Stimulated activated CD4-positive, alpha-beta T cell treated with anti-CD3 and anti-CD28 coated beads, TNF-alpha, amount 100 ng/mL, for 24 hours (primary cell): ENCODE measurements at regions not wholly inside any gene's neighbourhood (a gene's known extent, or its start where the extent isn't known, plus 50 kb on each side); places are given as distances from the start of the nearest gene placed in this dataset.
"Not testable (repeated sequence)": the region's sequence is repeated elsewhere in the genome, so short reads cannot be mapped to it uniquely, and the experiment has no call there.

Experiments used
- DNase-seq, 3 experiments: peaks; one replicate each; pipeline ENCODE4 v3.0.0-alpha.2; 2020; ENCODE audit warnings: low read depth in 3 of 3

DNA sequence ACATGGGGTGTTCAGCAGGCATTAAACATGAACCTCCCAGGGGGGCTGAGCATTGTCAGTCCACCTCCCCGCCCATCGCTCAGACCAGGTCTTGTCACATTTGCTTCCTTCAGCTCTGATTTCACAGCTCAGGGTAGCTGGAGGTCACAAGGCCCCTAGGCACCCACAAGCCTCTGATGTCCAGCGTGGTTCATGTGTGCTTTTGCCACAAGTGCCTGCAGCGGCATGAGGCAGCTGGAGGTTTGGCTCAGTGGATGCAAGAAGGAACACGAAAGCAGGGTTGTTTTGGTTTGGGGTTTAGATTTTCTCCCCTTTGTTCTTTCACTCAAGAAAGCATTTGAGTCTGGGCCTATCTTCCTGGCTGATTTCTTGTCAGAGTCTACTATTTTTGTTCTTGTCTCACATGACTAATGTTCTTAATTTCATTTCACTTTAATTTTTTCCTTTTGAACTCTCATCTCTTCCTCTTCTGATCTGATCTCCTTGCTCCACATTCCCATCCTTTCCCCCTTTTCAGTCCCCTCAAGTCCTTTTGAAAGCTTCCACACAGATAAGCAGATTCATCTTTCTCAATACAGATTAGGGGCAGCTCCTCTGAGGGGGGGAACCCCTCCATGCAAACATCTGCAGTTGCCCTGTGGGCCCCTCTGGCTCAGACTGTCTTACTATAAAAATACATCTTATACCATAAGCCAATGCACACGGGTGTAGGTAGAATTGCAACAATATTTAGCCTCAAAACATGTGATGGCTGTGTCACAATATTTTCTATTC, 68.1 kb upstream of the CEP85L start:
- no peak for DNase-seq

GRCh38 chr6:118718903-118719302, 67.5 kb upstream of the CEP85L start:
- no peak for DNase-seq

DNA sequence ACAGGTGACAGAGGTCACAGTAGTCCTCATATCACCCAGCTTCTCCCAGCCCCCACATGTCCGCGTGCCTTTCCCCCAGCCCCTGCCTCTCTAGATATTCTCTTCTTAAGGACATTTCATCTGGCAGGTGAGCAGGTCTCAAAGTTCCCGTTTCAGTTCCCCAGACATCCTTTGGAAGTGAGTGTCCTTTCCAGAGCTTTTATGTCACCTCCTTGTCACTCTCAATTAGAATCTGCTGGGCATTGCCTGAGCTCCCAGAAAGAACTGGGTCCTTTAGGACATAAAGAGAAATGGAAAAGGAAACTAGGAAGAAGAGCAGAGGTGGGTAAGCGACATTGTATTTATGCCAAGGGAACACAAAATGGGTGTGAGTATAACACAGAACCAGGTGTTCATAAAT, 66.9 kb upstream of the CEP85L start:
- DNase-seq = no peak

GRCh38 chr6:118717106-118717505, 65.7 kb upstream of the CEP85L start:
- DNase-seq = no peak

DNA sequence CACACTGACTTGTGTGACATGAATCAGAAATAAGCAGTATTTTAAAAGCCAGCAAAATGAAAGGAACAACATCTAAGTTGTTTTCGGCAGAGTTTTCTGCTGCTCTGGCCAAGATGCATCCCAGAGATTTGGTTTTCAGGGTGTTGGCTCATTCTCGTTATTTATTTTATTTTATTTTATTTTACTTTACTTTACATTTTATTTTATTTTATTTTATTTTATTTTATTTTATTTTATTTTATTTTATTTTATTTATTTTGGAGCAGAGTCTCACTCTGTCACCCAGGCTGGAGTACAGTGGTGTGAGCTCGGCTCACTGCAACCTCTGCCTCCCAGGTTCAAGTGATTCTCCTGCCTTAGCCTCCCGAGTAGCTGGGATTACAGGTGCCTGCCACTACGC, 64.5 kb upstream of the CEP85L start:
- DNase-seq = not testable (repeated sequence)

DNA sequence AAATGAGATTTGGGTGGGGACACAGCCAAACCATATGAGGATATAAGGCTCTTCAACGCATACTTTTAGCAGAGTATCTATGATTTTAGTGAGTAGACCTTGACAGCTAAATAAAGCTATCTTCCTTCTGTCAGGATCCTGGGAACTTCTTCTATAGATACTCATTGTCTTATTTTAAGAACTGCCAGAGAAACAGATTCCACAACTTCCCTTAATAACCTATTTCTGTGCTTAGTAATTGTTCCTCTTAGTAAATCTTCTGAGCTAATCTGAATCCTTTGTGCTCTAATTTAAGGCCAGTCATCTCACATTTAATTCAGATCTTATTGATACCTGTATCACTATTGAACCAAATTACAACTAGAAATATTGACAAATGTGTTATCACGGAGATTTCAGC, 64.0 kb upstream of the CEP85L start:
- DNase-seq = no peak

- no peak for DNase-seq
These were observed 63.4 kb upstream of the CEP85L start for GRCh38 chr6:118714756-118715155.

DNA sequence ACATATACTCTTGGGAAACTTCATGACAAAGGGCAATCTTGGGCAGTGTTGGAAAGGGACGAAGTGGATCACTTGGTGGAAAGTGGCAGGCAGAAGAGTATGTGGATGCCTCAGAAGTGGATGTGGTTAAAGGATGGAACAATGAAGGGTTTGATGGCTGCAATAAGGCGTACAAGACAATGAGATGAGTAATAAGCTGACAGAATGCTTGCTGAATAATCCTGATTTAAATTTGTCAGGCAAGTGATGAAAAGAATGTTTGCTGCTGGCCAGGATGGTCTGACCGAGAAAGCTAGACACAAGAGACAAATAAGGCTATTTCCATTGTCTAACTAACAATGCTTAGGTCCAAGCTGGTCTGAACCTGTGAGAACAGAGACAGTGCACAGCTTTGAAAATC, 61.6 kb upstream of the CEP85L start:
- DNase-seq = no peak

DNA sequence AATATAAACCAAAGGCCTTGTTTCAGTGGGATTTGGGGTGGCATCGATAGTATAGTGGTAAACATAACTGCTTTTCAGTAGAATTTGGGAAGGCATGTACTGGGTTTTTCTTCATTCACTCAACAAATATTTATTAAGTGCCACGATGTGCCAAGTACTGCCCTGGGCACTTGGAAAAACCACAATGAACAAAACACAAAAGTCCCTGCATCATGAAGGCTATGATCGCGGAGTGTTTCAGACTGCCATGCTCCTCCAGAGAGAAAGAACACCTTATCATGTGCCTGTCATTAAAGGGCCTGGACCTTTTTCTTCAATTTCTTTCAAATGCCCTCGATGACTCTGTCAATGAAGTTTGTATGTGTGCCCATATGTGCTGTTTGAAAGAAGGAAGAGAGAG, 59.2 kb upstream of the CEP85L start:
- DNase-seq = no peak

GRCh38 chr6:118709859-118710350, 58.5 kb upstream of the CEP85L start:
- DNase-seq = peak; percentile 47 to 65 (median 62)

- no peak for DNase-seq
These were observed 57.4 kb upstream of the CEP85L start for GRCh38 chr6:118708744-118709143.

DNA sequence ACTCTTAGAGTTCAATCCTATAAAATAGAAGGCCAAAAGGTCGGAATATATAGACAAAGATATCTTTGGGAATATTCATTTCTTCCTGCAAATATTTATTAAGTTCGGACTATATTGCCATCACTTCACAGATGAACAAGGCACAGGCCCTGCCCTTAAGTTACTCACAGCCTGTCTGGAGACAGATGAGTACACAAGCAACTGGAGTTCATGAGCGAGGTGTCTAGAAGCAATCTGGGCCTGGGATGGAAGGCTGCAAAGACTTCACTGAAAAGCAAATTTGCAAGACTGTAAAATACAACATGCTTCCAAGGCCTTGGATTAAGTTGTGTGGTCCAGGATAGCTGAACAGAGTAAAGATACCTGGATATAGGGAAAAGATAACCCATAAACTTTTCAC, 56.7 kb upstream of the CEP85L start:
- no peak for DNase-seq

DNA sequence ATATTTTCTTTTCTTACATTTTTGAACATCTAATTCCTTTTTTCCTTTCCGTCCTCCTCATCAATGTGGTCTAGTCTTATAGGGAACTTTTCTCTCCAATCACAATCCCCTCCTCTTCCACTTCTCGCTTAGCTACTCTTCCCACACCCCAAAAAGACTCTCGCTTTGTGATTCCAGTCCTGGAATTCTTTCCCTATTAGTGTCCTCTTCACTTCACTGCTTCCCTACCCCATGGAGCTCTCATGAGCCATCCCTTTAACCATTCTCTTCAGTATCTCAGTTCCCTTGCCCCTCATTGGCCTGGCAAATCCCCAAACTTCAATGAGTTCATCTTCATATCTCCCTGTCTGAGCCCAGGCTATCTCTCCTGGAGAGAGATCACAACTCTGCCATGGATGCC, 55.3 kb upstream of the CEP85L start:
- DNase-seq = no peak

GRCh38 chr6:118705544-118706491, 54.4 kb upstream of the CEP85L start:
- peak in 1 of 3 experiments; percentile 33 for DNase-seq

DNA sequence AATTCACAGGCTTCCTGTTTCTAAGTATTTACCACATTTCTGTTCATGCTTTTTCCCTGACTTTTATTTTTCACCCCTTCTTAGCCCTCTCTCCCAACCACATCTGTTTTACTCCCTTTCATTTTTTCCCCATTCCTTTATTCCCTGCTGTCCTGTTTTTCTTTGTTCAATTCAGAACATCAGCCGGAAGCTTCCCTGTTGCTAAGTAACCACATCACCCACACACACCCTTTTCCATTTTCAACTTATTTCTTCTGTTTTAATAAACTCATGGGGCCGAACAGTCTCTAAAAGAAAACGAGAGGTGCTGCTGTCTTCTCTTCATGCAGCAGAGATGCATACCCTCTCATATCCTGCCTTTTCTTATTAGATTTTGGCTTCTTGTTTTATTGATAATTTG, 53.5 kb upstream of the CEP85L start:
- no peak for DNase-seq

- DNase-seq = not testable (repeated sequence)
These were observed 49.9 kb upstream of the CEP85L start for GRCh38 chr6:118701260-118701659.
